Liver (tissue), 2 donors: ENCODE measurements at regions not wholly inside any gene's neighbourhood (a gene's known extent, or its start where the extent isn't known, plus 50 kb on each side); places are given as distances from the start of the nearest gene placed in this dataset.

Source experiments
- SP1 ChIP-seq: IDR thresholded peaks from 2 replicates; pipeline ENCODE4 v1.6.1; 2018; ENCODE audit warnings: antibody characterized with exemption, mild to moderate bottlenecking
- YY1 ChIP-seq: IDR thresholded peaks from 2 replicates; pipeline ENCODE4 v1.6.1; 2016; ENCODE audit warnings: antibody characterized with exemption, mild to moderate bottlenecking
- donor health status: healthy.

- TF ChIP-seq YY1 (no peak), SP1 (no peak)
These were observed 51.6 kb upstream of the CCN6 start (continued) for GRCh38 chr6:112002307-112002706.
